Pancreas (tissue), 10 donors: ENCODE measurements at regions not wholly inside any gene's neighbourhood (a gene's known extent, or its start where the extent isn't known, plus 50 kb on each side); places are given as distances from the start of the nearest gene placed in this dataset.
"Not testable (repeated sequence)": the region's sequence is repeated elsewhere in the genome, so short reads cannot be mapped to it uniquely, and the experiment has no call there.

Experiments
- ATAC-seq, 4 donors: fragments of 200-7000 bp; cut with Tn5 transposase; one replicate each; pipeline versions ENCODE4 v1.8.0 to v1.9.1; 2020; ENCODE audit warnings: mild to moderate bottlenecking in 4 of 4, moderate library complexity in 4 of 4
- DNase-seq, 6 donors: peaks; one replicate each; pipeline ENCODE4 v3.0.0-alpha.2; 2020
- FAIRE-seq: peaks from 2 replicates; lab custom pipeline; 2012; peaks lifted over from hg19 to GRCh38; lab: Jason Lieb, UNC
- H3K27ac ChIP-seq, 4 donors: fragments of 200-600 bp; sonication (generic); 1 replicate in 3 of 4; 2 replicates in 1 of 4; pipeline versions ENCODE4 v1.5.0 to v1.8.0; 2020
- H3K27me3 ChIP-seq, 4 donors: fragments of 200-600 bp; one replicate each; pipeline ENCODE4 v1.8.0; 2021
- H3K36me3 ChIP-seq, 3 donors: fragments of 200-600 bp; sonication (generic) in 1 of 3; one replicate each; pipeline versions ENCODE4 v1.5.0 to v1.8.0; 2020 to 2021
- H3K4me1 ChIP-seq, 3 donors: fragments of 200-600 bp; one replicate each; pipeline ENCODE4 v1.8.0; 2021
- H3K4me3 ChIP-seq, 4 donors: fragments of 200-600 bp; sonication (generic) in 2 of 4; one replicate each; pipeline versions ENCODE4 v1.5.0 to v1.8.0; 2020 to 2021
- H3K9me3 ChIP-seq, 4 donors: fragments of 200-600 bp; one replicate each; pipeline ENCODE4 v1.8.0; 2021
- CTCF ChIP-seq, 4 donors: fragments of 200-600 bp; sonication (generic) in 3 of 4; IDR thresholded peaks; one replicate each; pipeline versions ENCODE4 v1.5.0 to v1.8.0; 2021; ENCODE audit warnings: antibody characterized with exemption in 4 of 4
- WGBS, 2 donors: extraction: QIAGEN DNeasy Blood & Tissue Kit; methylation state at CpG; one replicate each; pipeline ENCODE4 v1.1.7; 2013; 5-methylcytosine and 5-hydroxymethylcytosine counted together
- intact Hi-C, 3 donors: fragments of 100-400 bp; cut with DNase I; formaldehyde crosslinking; loops; one replicate each; pipeline versions ENCODE4 v1.11.1 to v1.14.2; 2022
- donor health status: healthy with polysubstance abuse.
- donor health status: DM: no; HTN: no; CAD: no; lungs with moderate emphysema.
- donor health status: DM: no; HTN: no; CAD: no.
- donor health status: control.
- donor health status: control.
- donor health status: Bipolar disorder and iron deficiency.
- donor health status: DM: yes; HTN: yes; CAD: no.
- donor health status: DM: no; HTN: no; CAD: no.
- donor health status: DM: no; HTN: no; CAD: no.
- donor health status: DM: yes; HTN: yes; CAD: no.

GRCh38 chr6:80594461-80594860 lies 488.0 kb downstream of the BCKDHB start:
- no peaks in the 10 kb centered on the region for H3K27me3 ChIP-seq
- WGBS, 2 donors, result 77 to 81% methylated on average over 4 of the region's 4 CpGs
- no peak for DNase-seq
- H3K27ac ChIP-seq, result no peak overlapping the region
- H3K9me3 ChIP-seq, result no peaks in the 10 kb centered on the region
- ATAC-seq, result no peak
- no peak for TF ChIP-seq CTCF (IDR thresholded peaks at IDR 0.05)
- H3K36me3 ChIP-seq, result no peaks in the 10 kb centered on the region
- intact Hi-C loops, result no loop called here
- FAIRE-seq, result no peak
- no peaks in the 10 kb centered on the region for H3K4me1 ChIP-seq
- H3K4me3 ChIP-seq, result no peak overlapping the region

GRCh38 chr6:80592436-80592835 lies 486.0 kb downstream of the BCKDHB start:
- 59 to 60% methylated on average over 2 of the region's 2 CpGs for WGBS, 2 donors
- ATAC-seq, result no peak
- Histone ChIP-seq H3K9me3 (no peaks in the 10 kb centered on the region), H3K36me3 (no peaks in the 10 kb centered on the region), H3K4me3 (no peak overlapping the region), H3K4me1 (no peaks in the 10 kb centered on the region), H3K27ac (no peak overlapping the region), H3K27me3 (no peaks in the 10 kb centered on the region)
- TF ChIP-seq CTCF (IDR thresholded peaks at IDR 0.05), result no peak
- no peak for FAIRE-seq
- DNase-seq, result no peak
- intact Hi-C loops, result no loop called here

GRCh38 chr6:80586242-80586641 lies 479.8 kb downstream of the BCKDHB start:
- no peaks in the 10 kb centered on the region for H3K4me1 ChIP-seq
- no peak overlapping the region for H3K4me3 ChIP-seq
- no peak for TF ChIP-seq CTCF (IDR thresholded peaks at IDR 0.05)
- H3K9me3 ChIP-seq, result no peaks in the 10 kb centered on the region
- intact Hi-C loops, result no loop called here
- DNase-seq, result no peak
- H3K27me3 ChIP-seq, result no peaks in the 10 kb centered on the region
- no peak for FAIRE-seq
- no peak for ATAC-seq
- no peaks in the 10 kb centered on the region for H3K36me3 ChIP-seq
- no peak overlapping the region for H3K27ac ChIP-seq

- WGBS, 2 donors, result 75 to 87% methylated on average over 2 of the region's 2 CpGs
- TF ChIP-seq CTCF (IDR thresholded peaks at IDR 0.05), result no peak
- intact Hi-C loops, result no loop called here
- Histone ChIP-seq H3K36me3 (no peaks in the 10 kb centered on the region), H3K4me1 (no peaks in the 10 kb centered on the region), H3K9me3 (no peaks in the 10 kb centered on the region), H3K27me3 (no peaks in the 10 kb centered on the region), H3K27ac (no peak overlapping the region), H3K4me3 (no peak overlapping the region)
- ATAC-seq, result no peak
- no peak for FAIRE-seq
- no peak for DNase-seq
Observed at GRCh38 chr6:80579391-80580023, 473.0 kb downstream of the BCKDHB start.

GRCh38 chr6:80573320-80573719 lies 466.8 kb downstream of the BCKDHB start:
- FAIRE-seq, ATAC-seq, H3K27ac ChIP-seq, H3K27me3 ChIP-seq, H3K36me3 ChIP-seq, H3K4me3 ChIP-seq, H3K4me1 ChIP-seq, intact Hi-C loops, H3K9me3 ChIP-seq: not testable (repeated sequence)
- peak in 1 of 6 donors; percentile 13 for DNase-seq
- 44 to 45% methylated on average over 15 of the region's 15 CpGs for WGBS, 2 donors
